GM21737 (cell line): ENCODE measurements at regions not wholly inside any gene's neighbourhood (a gene's known extent, or its start where the extent isn't known, plus 50 kb on each side); places are given as distances from the start of the nearest gene placed in this dataset.

ENCODE experiments used
- ATAC-seq: cut with Tn5 transposase; IDR thresholded peaks from one replicate; pipeline ENCODE4 v1.9.1; 2021; ENCODE audit warnings: mild to moderate bottlenecking, moderate library complexity; ENCODE audit not compliant: unreplicated experiment

- ATAC-seq: no peak
Measured at GRCh38 chr13:64985075-64985474, 2245.1 kb downstream of the PCDH9 start.

GRCh38 chr13:64962404-64962803, 2267.7 kb downstream of the PCDH9 start:
- no peak for ATAC-seq

GRCh38 chr13:64959276-64959675, 2270.9 kb downstream of the PCDH9 start:
- no peak for ATAC-seq

DNA sequence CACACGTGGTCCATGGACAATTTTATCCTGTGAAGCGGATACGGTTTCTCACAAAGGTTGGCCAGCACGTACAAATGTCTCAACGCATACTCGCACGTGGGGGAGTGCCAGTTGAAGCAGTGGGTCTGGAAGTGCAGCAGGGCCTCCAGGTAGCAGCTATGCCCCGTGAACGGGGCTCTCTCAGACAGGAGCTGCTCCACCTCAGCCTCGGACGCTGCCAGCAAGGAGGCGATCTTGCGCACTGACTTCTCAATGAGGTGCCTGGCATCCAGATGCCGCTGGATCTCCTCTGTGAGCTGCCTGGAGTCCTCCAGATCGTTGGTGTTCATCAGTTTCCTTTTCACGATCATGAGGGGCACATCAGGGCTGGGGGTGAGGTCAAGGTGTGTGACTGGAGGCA, 2272.0 kb downstream of the PCDH9 start:
- no peak for ATAC-seq

DNA sequence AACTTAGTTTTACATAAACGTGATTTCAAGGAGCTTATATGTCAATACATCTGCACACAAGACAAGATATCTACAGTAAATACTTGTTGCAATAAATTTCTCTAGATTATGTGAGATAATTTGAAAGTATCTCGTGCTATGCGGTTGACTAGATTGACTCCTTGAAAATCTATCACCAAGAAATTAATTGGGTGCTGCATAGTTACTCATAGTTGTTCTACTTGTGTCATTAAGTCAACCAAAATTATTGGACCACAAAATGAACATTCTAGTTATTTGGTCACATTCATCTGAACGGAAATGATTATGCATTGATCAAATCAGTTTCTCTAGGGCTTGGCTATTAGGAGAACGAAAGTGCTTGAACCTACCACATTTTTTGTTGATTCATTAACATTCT, 2291.5 kb downstream of the PCDH9 start:
- ATAC-seq: no peak

DNA sequence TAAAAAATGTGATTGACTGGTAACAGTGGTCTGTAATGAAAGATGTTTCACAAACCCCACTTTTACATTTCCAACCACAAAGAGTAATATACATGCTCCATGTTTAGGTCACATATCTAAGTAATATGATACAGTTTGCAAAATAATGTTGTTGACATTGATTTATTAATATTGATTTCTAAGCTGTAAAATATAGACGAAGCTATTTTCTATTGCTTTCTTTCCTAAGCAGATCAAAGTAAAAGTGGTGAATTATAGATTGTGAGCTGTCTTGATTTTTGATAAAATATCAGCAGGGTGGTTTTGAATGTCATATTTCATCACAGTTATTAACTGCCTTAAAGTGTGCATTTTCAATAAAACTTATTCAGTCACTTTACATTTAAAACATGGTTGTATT, 2292.8 kb downstream of the PCDH9 start:
- no peak for ATAC-seq

- no peak for ATAC-seq
Measured at GRCh38 chr13:64936879-64937278, 2293.3 kb downstream of the PCDH9 start.

- ATAC-seq: no peak
Measured at GRCh38 chr13:64935441-64935840, 2294.7 kb downstream of the PCDH9 start.

DNA sequence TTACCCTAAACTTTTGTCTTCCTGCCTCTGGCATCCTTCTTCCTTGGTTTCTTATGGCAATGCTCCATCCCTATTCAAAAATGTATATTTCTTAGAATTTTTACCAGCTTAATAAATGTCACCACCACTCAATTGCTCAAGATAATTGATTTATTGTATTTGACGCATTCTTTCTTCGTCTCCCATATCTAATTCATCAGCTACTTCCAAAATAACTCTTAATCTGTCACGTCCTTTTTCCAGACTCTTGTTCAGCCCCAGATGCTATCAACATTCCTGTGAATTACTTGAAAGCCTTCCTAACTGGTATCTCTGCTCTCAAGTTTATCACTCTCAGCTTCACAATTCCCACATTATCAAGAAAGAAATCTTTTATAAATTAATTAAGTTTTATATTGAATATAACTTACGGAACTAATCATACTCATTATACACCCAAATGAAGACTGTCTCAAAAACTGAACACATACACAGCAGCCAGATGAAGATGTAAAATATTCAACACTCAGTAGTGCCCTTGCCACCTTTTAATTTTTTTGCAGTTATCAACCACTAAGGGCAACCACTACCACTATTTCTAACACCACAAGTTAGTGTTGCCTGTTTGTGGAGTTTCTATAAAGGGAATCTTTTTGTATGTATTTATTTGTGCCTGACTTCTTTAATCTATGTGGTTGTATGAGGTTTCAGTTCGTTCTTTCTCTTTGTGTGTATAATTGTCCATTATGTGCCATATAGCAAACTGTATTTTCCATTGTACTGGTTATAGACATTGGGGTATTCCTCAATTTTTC, 2295.4 kb downstream of the PCDH9 start:
- no peak for ATAC-seq

DNA sequence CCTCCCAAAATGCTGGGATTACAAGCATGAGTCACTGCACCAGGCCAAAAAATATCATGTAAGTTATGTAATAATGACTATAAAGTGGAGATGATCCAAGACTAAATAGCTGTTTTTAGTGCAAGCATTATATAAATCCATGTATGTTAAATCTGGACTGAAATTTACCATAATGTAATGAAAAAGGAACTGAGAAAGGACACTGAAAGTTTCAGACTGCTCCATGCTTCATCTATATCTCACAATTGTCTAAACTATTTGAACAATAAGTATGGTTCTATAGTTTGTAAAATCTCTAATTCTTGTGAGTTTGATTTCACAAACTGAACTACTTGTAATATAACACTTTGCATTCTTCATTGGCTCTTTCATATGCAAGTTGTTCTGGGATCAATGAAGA, 2299.5 kb downstream of the PCDH9 start:
- ATAC-seq: no peak

- ATAC-seq: peak; percentile 79
Measured at GRCh38 chr13:64928696-64929499, 2301.2 kb downstream of the PCDH9 start.

GRCh38 chr13:64925727-64926126, 2304.4 kb downstream of the PCDH9 start:
- no peak for ATAC-seq

- no peak for ATAC-seq
Measured at GRCh38 chr13:64925284-64925683, 2304.9 kb downstream of the PCDH9 start.

DNA sequence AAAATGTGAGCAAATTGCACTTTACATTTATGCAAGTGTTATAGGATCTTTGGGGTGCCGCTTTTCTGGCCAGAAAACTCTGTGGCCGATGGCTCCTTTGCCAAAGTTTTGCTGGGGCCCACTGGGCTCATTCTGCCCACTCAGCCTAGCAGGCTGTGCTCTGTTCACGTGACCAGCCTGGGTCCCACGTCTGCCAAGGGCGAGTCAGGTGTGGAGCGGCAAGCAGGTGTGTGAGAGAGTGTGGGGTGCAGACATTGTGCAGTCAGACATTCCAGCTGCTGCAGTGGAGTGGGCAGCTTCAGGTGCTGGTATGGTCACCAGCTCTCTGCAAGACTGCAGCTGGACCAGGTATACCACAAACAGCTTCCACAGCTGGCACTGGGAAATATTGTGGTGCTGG, 2305.7 kb downstream of the PCDH9 start:
- no peak for ATAC-seq

DNA sequence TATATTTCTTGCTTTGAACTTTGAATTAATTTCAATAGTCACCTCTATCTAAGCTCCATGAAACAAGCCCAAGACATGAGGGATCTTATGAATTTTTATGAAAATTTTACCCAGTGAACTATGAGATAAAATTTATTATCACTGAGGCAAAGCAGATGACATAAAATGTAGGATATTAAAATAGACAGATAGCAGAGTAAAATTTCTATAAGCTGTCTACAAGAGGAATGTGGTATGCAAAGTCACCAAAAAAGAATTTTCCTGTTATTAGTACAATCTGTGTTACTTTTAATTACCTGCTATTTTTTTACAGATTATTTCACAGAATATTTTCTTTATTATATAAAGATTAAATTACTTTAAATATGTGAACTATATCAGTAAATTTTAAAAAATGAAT, 2312.6 kb downstream of the PCDH9 start:
- ATAC-seq: no peak

DNA sequence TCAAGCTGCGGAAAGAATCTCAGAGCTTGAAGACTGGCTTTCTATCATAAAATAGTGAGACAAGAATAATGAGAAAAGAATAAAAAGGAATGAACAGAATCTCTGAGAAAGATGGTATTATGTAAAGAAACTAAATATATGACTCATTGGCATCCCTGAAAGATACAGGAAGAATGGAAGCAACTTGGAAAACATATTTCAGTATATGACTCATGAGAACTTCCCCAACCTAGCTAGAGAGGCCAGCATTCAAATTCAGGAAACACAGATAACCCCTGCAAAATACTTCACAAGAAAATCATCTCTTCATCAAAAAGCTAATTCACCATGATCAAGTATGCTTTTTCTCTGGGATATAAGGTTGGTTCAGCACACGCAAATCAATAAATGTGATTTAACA, 2318.0 kb downstream of the PCDH9 start:
- ATAC-seq: no peak

DNA sequence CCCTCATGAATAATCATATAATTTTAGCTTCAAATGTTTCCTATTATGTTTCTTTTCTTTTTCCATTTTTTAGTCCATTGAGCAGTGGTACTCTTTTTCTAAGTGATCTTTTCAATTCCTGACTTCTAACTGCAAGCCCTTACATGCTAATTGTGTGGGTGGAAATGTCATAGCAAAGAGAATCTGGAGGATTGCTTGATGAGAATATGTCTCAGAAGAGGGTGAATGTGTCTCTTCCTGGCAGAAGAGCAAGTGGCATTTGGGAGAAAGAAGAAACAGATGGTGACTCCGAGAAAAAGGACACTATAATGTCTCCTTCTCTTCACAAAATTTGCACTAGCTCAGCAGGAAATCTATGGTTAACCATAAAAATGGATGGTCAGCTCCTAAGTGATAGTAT, 2320.0 kb downstream of the PCDH9 start:
- no peak for ATAC-seq

GRCh38 chr13:64909184-64909583, 2321.0 kb downstream of the PCDH9 start:
- ATAC-seq: no peak

DNA sequence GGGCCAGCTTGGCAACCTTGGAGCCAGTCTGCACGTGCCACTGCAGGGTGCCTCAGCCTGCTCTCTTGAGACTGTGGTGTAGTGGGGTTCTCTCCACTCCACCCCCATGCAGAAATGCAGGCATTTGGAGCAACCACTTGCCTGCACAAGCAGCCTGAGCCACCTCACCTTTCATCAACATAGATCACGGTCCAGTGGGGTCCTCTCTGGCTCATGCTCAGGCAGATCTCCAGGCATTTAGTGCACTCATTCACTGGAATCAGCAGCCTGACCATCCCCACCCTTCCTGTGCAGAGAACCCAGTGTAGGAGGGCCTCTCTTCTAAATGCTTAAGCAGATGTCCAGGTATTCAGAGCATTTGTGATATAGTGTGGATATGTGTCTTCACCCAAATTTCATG, 2330.1 kb downstream of the PCDH9 start:
- no peak for ATAC-seq

- no peak for ATAC-seq
Measured at GRCh38 chr13:64884976-64885375, 2345.2 kb downstream of the PCDH9 start.

GRCh38 chr13:64877176-64877575, 2353.0 kb downstream of the PCDH9 start:
- ATAC-seq: no peak

DNA sequence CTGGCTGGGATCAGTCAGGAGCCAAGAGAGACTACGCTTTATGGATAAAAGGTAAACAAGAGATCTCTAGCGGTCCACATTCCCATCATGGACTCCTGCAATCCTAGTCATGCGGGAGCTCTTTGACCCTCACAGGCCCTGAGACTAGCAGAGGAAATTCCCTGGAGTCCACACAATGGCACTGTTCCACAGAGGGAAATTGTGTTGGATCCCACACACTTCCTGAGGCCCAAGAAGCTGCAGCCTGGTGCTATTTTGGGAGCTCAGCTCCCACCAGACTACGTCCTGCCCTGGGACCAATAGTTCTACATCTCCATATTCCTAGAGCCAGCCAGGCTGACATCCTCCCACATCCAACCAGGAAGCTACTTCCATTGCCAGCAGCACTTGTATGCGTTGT, 2358.4 kb downstream of the PCDH9 start:
- ATAC-seq: no peak
